Activated CD8-positive, alpha-beta T cell treated with anti-CD3 and anti-CD28 coated beads for 36 hours (primary cell): ENCODE measurements at regions not wholly inside any gene's neighbourhood (a gene's known extent, or its start where the extent isn't known, plus 50 kb on each side); places are given as distances from the start of the nearest gene placed in this dataset.

ENCODE experiments used
- ATAC-seq: fragments of 200-7000 bp; cut with Tn5 transposase; one replicate; pipeline ENCODE4 v1.10.0; 2021; ENCODE audit warnings: mild to moderate bottlenecking, moderate library complexity
- CTCF ChIA-PET: fragments of 350-600 bp; sonication (Branson Sonifier 250); formaldehyde crosslinking; loops from one replicate; lab custom pipeline; 2021; ENCODE audit warnings: antibody characterized with exemption; lab: Charles Lee
- POLR2A ChIA-PET: fragments of 350-600 bp; sonication (Branson Sonifier 250); formaldehyde crosslinking; loops from one replicate; lab custom pipeline; 2021; ENCODE audit warnings: antibody characterized with exemption; lab: Charles Lee
- DNase-seq: peaks from one replicate; pipeline ENCODE4 v3.0.0-alpha.2; 2020
- H3K27ac Mint-ChIP-seq: one replicate; pipeline ENCODE4 v1.8.0; 2021; ENCODE audit warnings: mild to moderate bottlenecking, mixed read lengths
- H3K27me3 Mint-ChIP-seq: one replicate; pipeline ENCODE4 v1.8.0; 2021; ENCODE audit warnings: mixed read lengths
- H3K36me3 Mint-ChIP-seq: one replicate; pipeline ENCODE4 v1.8.0; 2021; ENCODE audit warnings: low read depth, mixed read lengths
- H3K4me1 Mint-ChIP-seq: one replicate; pipeline ENCODE4 v1.8.0; 2021; ENCODE audit warnings: low read depth, mixed read lengths
- H3K4me3 Mint-ChIP-seq: one replicate; pipeline ENCODE4 v1.8.0; 2021; ENCODE audit warnings: mild to moderate bottlenecking, moderate library complexity, mixed read lengths
- H3K9me3 Mint-ChIP-seq: one replicate; pipeline ENCODE4 v1.8.0; 2021; ENCODE audit warnings: mixed read lengths
- intact Hi-C: fragments of 100-400 bp; cut with micrococcal nuclease; formaldehyde crosslinking; loops from one replicate; pipeline ENCODE4 v1.10.0; 2022
- TF ChIP-seq, protein P1 (sequence below): fragments of 200-600 bp; IDR thresholded peaks from one replicate; pipeline ENCODE4 v1.8.0; 2022; ENCODE audit warnings: antibody characterized with exemption, mild to moderate bottlenecking

DNA sequence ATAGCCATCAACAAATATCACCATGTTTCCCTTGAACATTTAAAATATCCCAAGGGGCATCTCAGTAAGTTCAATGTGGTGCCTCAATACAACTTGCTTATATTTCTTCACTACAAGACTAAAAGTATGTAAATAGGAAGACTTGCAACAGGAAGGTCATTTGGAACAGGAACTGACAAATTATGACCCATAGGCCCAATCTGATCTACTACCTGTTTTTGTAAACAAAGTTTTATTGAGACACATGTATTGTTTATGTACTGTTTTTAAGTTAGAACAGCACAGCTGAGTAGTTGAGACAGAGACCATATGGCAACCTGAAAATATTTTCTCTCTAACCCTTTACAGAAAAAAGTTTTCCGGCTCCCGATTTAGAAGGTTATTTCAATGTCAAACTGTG, 154.8 kb upstream of the TFPI start:
- POLR2A ChIA-PET, result no interaction called here

DNA sequence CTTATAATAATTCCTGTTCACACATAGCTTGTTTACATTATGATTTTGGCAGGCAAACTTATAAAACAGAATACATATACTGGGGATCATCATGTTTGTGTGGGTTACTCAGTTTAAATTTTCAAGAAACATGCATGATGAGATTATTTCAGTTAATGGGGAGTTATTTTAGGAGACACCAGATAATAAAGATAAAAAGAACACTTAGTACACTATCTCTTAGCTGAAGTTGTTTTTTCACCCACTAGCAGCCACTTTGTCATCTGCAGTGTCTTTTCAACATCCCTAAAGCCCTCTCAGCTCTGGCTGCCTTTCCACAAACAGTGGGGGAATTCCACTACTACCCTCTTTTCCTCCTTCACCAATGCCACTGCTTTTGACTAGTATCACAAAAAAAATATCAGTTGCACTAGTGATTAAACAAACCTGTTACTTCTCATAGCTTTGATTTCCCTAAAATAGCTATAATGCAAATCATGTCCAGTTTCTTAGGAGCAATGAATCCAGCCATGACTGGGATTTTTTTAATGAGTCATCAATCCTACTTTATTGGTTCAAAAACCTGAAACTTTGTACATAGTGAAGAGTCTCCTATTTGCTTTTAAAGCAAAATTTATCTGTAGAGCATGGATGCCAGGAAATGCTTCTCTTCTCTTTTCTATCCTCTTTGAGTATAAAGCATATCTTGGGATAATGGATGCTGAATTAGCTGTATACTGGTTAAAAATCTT, 156.7 kb upstream of the TFPI start:
- intact Hi-C loops, result no loop called here
- Mint-ChIP-seq H3K27ac (no peak overlapping the region), H3K27me3 (no peaks in the 10 kb centered on the region), H3K9me3 (peaks cover 2% of the 10 kb centered on the region), H3K36me3 (no peaks in the 10 kb centered on the region), H3K4me3 (no peak overlapping the region), H3K4me1 (no peaks in the 10 kb centered on the region)
- CTCF ChIA-PET, result no interaction called here
- DNase-seq (no peak), ATAC-seq (no peak)
- TF ChIP-seq, protein P1, sequence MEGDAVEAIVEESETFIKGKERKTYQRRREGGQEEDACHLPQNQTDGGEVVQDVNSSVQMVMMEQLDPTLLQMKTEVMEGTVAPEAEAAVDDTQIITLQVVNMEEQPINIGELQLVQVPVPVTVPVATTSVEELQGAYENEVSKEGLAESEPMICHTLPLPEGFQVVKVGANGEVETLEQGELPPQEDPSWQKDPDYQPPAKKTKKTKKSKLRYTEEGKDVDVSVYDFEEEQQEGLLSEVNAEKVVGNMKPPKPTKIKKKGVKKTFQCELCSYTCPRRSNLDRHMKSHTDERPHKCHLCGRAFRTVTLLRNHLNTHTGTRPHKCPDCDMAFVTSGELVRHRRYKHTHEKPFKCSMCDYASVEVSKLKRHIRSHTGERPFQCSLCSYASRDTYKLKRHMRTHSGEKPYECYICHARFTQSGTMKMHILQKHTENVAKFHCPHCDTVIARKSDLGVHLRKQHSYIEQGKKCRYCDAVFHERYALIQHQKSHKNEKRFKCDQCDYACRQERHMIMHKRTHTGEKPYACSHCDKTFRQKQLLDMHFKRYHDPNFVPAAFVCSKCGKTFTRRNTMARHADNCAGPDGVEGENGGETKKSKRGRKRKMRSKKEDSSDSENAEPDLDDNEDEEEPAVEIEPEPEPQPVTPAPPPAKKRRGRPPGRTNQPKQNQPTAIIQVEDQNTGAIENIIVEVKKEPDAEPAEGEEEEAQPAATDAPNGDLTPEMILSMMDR, result no peak
- POLR2A ChIA-PET, result interaction anchor here (0.6 kb wide), 4 partner anchors 29 to 875 kb away, joined by 3 read pairs; no protein-coding TSS in a partner anchor

More for the DNA sequence above, 154.8 kb upstream of the TFPI start:
- no peak for DNase-seq
- ATAC-seq, result no peak
- H3K4me1 Mint-ChIP-seq, result no peaks in the 10 kb centered on the region
- CTCF ChIA-PET, result no interaction called here
- intact Hi-C loops, result no loop called here
- peaks cover 2% of the 10 kb centered on the region for H3K9me3 Mint-ChIP-seq
- no peak overlapping the region for H3K27ac Mint-ChIP-seq
- TF ChIP-seq, protein P1, result no peak
- H3K27me3 Mint-ChIP-seq, result no peaks in the 10 kb centered on the region
- H3K36me3 Mint-ChIP-seq, result no peaks in the 10 kb centered on the region
- H3K4me3 Mint-ChIP-seq, result no peak overlapping the region

DNA sequence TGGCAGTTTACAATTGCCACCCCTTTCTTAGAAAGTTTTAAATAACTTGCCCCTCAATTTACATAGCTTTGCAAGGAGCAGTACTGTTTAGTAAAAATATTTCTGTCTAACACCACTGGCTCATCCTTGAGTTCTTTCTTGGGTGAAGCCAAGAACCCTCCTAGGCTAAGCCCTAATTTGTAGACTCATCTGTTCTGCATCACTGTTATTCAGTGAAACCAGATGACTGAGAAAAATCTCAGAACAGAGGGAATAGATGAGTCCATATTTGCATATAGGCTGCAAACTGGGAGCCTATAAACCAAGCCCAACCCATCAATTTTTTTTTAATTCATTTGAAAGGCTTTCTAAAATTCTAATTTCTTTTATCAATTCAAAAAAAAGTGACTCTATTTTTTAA, 161.4 kb upstream of the TFPI start:
- DNase-seq, result no peak
- POLR2A ChIA-PET, result no interaction called here
- Mint-ChIP-seq H3K4me1 (no peaks in the 10 kb centered on the region), H3K9me3 (no peaks in the 10 kb centered on the region), H3K36me3 (no peaks in the 10 kb centered on the region), H3K27ac (no peak overlapping the region), H3K4me3 (no peak overlapping the region), H3K27me3 (no peaks in the 10 kb centered on the region)
- CTCF ChIA-PET, result no interaction called here
- no peak for ATAC-seq
- intact Hi-C loops, result no loop called here
- TF ChIP-seq, protein P1, result no peak

DNA sequence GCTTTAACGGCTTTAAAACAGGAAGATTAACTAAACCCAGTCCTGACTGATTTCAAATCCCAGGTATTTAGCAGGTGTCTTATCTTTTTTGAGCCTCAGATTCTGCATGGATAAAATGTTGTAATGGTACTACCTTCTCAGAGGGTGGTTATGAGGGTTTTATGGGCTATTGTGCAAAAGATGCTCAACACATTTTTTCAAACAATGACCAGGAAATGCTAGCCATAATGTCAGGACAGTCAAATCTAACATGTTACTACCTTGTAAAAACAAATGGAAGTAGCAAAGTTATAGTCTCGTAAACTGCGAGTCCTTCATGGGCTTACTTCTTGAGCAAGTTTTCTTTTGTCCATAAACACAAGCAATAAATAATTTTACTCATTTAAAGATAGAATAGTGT, 162.1 kb upstream of the TFPI start:
- ChIA-PET CTCF (no interaction called here), POLR2A (no interaction called here)
- intact Hi-C loops, result no loop called here

DNA sequence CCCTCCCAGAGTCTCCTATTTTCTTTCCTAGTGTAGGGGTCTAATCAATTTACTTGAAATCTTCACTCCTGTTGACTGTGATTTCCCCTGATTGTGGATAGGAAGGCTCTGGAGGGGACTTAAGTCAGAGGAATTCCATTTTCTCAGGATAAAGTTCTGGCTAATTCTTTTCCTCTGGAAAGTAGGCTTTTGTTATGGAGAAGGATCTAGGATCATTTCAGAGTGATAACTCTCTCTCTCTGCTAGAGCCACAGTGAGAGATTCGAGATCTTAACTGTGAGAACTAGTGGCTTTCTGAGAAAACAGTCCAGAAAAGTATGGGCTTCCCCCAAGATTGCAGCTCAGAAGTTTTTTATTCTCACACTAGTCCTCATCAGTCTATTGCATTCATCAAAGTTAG, 163.9 kb upstream of the TFPI start:
- Mint-ChIP-seq H3K9me3 (no peaks in the 10 kb centered on the region), H3K36me3 (no peaks in the 10 kb centered on the region), H3K27ac (no peak overlapping the region), H3K4me3 (no peak overlapping the region), H3K27me3 (no peaks in the 10 kb centered on the region), H3K4me1 (no peaks in the 10 kb centered on the region)
- TF ChIP-seq, protein P1, result no peak
- no peak for DNase-seq
- POLR2A ChIA-PET, result no interaction called here
- intact Hi-C loops, result no loop called here
- CTCF ChIA-PET, result interaction anchor here (1.3 kb wide), 1 partner anchor 18 kb away, joined by 3 read pairs; no protein-coding TSS in a partner anchor
- no peak for ATAC-seq

More for the DNA sequence above, 162.1 kb upstream of the TFPI start:
- no peak for ATAC-seq
- Mint-ChIP-seq H3K4me3 (no peak overlapping the region), H3K36me3 (no peaks in the 10 kb centered on the region), H3K9me3 (no peaks in the 10 kb centered on the region), H3K4me1 (no peaks in the 10 kb centered on the region), H3K27ac (no peak overlapping the region), H3K27me3 (no peaks in the 10 kb centered on the region)
- TF ChIP-seq, protein P1, result no peak
- no peak for DNase-seq
